Suprapubic skin (tissue), 4 donors: ENCODE measurements at regions not wholly inside any gene's neighbourhood (a gene's known extent, or its start where the extent isn't known, plus 50 kb on each side); places are given as distances from the start of the nearest gene placed in this dataset.

ENCODE experiments used
- DNase-seq, 2 donors: peaks; one replicate each; pipeline ENCODE4 v3.0.0-alpha.2; 2019; ENCODE audit warnings: low spot score in 2 of 2
- H3K27ac ChIP-seq: fragments of 200-600 bp; sonication (generic); one replicate; pipeline ENCODE4 v1.5.1; 2019
- H3K27me3 ChIP-seq: fragments of 200-600 bp; sonication (generic); one replicate; pipeline ENCODE4 v1.5.1; 2019
- H3K36me3 ChIP-seq: fragments of 200-600 bp; sonication (generic); one replicate; pipeline ENCODE4 v1.5.1; 2019
- H3K4me1 ChIP-seq: fragments of 200-600 bp; sonication (generic); one replicate; pipeline ENCODE4 v1.5.1; 2019
- H3K4me3 ChIP-seq: fragments of 200-600 bp; sonication (generic); one replicate; pipeline ENCODE4 v1.5.1; 2019; ENCODE audit warnings: mild to moderate bottlenecking
- H3K9me3 ChIP-seq: fragments of 200-600 bp; sonication (generic); one replicate; pipeline ENCODE4 v1.5.1; 2019
- CTCF ChIP-seq, 2 donors: fragments of 200-600 bp in 1 of 2; fragments of 450-650 bp in 1 of 2; sonication (generic) in 1 of 2; IDR thresholded peaks; one replicate each; pipeline ENCODE4 v1.5.1; 2016 to 2019; ENCODE audit warnings: antibody characterized with exemption in 2 of 2, mild to moderate bottlenecking in 1 of 2, moderate library complexity in 1 of 2
- EP300 ChIP-seq: sonication (generic); formaldehyde crosslinking; IDR thresholded peaks from one replicate; pipeline ENCODE4 v1.6.1; 2017; ENCODE audit warnings: antibody characterized with exemption
- POLR2A ChIP-seq, 2 donors: fragments of 450-650 bp; IDR thresholded peaks; one replicate each; pipeline ENCODE4 v1.6.1; 2017; ENCODE audit warnings: antibody characterized with exemption in 2 of 2, mild to moderate bottlenecking in 2 of 2, moderate library complexity in 2 of 2
- POLR2AphosphoS5 ChIP-seq, 3 donors: sonication (generic); formaldehyde crosslinking; IDR thresholded peaks; one replicate each; pipeline ENCODE4 v1.6.1; 2017; ENCODE audit warnings: antibody characterized with exemption in 3 of 3
- WGBS: methylation state at CpG from one replicate; pipeline ENCODE4 v1.1.5; 2018; 5-methylcytosine and 5-hydroxymethylcytosine counted together

- Histone ChIP-seq H3K27me3 (no peaks in the 10 kb centered on the region), H3K4me1 (no peaks in the 10 kb centered on the region)
- TF ChIP-seq EP300: no peak
- TF ChIP-seq CTCF (IDR thresholded peaks at IDR 0.05): no peak
- no peak for TF ChIP-seq POLR2A (IDR thresholded peaks at IDR 0.05)
- no peak for TF ChIP-seq POLR2AphosphoS5 (IDR thresholded peaks at IDR 0.05)
These were observed 357.8 kb upstream of the PRMT6 start for GRCh38 chr1:106698660-106699059.

GRCh38 chr1:106699433-106699832 is 357.0 kb upstream of the PRMT6 start:
- no peak overlapping the region for H3K27ac ChIP-seq
- no peak overlapping the region for H3K4me3 ChIP-seq
- TF ChIP-seq POLR2AphosphoS5 (IDR thresholded peaks at IDR 0.05): no peak
- no peaks in the 10 kb centered on the region for H3K36me3 ChIP-seq
- H3K27me3 ChIP-seq: no peaks in the 10 kb centered on the region
- H3K4me1 ChIP-seq: no peaks in the 10 kb centered on the region
- no peak for DNase-seq
- no peaks in the 10 kb centered on the region for H3K9me3 ChIP-seq

More at GRCh38 chr1:106698660-106699059, 357.8 kb upstream of the PRMT6 start:
- no peak overlapping the region for H3K4me3 ChIP-seq
- no peaks in the 10 kb centered on the region for H3K36me3 ChIP-seq
- DNase-seq: no peak
- no peak overlapping the region for H3K27ac ChIP-seq
- H3K9me3 ChIP-seq: no peaks in the 10 kb centered on the region

- Histone ChIP-seq H3K4me3 (no peak overlapping the region), H3K9me3 (no peaks in the 10 kb centered on the region), H3K4me1 (no peaks in the 10 kb centered on the region), H3K27ac (no peak overlapping the region), H3K36me3 (no peaks in the 10 kb centered on the region), H3K27me3 (no peaks in the 10 kb centered on the region)
- no peak for DNase-seq
- TF ChIP-seq POLR2AphosphoS5 (IDR thresholded peaks at IDR 0.05) (no peak), POLR2A (IDR thresholded peaks at IDR 0.05) (no peak), CTCF (IDR thresholded peaks at IDR 0.05) (no peak), EP300 (no peak)
These were observed 356.3 kb upstream of the PRMT6 start for GRCh38 chr1:106700211-106700610.

- Histone ChIP-seq H3K9me3 (no peaks in the 10 kb centered on the region), H3K36me3 (no peaks in the 10 kb centered on the region), H3K4me3 (no peak overlapping the region), H3K4me1 (no peaks in the 10 kb centered on the region), H3K27ac (no peak overlapping the region), H3K27me3 (no peaks in the 10 kb centered on the region)
- TF ChIP-seq CTCF (IDR thresholded peaks at IDR 0.05): no peak
- TF ChIP-seq POLR2A (IDR thresholded peaks at IDR 0.05): no peak
- no peak for TF ChIP-seq POLR2AphosphoS5 (IDR thresholded peaks at IDR 0.05)
- no peak for TF ChIP-seq EP300
- no peak for DNase-seq
These were observed 350.5 kb upstream of the PRMT6 start for GRCh38 chr1:106705971-106706370.

GRCh38 chr1:106717591-106717990 is 338.9 kb upstream of the PRMT6 start:
- no peaks in the 10 kb centered on the region for H3K27me3 ChIP-seq
- 71% methylated on average over 7 of the region's 7 CpGs for WGBS
- no peak for DNase-seq
- TF ChIP-seq CTCF (IDR thresholded peaks at IDR 0.05) (no peak), POLR2A (IDR thresholded peaks at IDR 0.05) (no peak), POLR2AphosphoS5 (IDR thresholded peaks at IDR 0.05) (no peak), EP300 (no peak)
- H3K36me3 ChIP-seq: no peaks in the 10 kb centered on the region
- H3K4me1 ChIP-seq: no peaks in the 10 kb centered on the region
- H3K27ac ChIP-seq: no peak overlapping the region
- no peak overlapping the region for H3K4me3 ChIP-seq
- no peaks in the 10 kb centered on the region for H3K9me3 ChIP-seq

- H3K36me3 ChIP-seq: no peaks in the 10 kb centered on the region
- no peaks in the 10 kb centered on the region for H3K9me3 ChIP-seq
- no peaks in the 10 kb centered on the region for H3K27me3 ChIP-seq
- no peak overlapping the region for H3K27ac ChIP-seq
- no peak overlapping the region for H3K4me3 ChIP-seq
- no peaks in the 10 kb centered on the region for H3K4me1 ChIP-seq
- no peak for DNase-seq
- TF ChIP-seq CTCF (IDR thresholded peaks at IDR 0.05) (no peak), POLR2AphosphoS5 (IDR thresholded peaks at IDR 0.05) (no peak), EP300 (no peak), POLR2A (IDR thresholded peaks at IDR 0.05) (no peak)
These were observed 334.7 kb upstream of the PRMT6 start for GRCh38 chr1:106721790-106722189.
